Endothelial cell of umbilical vein (primary cell): ENCODE measurements at regions not wholly inside any gene's neighbourhood (a gene's known extent, or its start where the extent isn't known, plus 50 kb on each side); places are given as distances from the start of the nearest gene placed in this dataset.

Experiments
- BruUV-seq: library from RNA; stranded (reverse); fragments of 400-500 nt; replicated peaks from 2 replicates; lab custom pipeline; 2021; lab: Mats Ljungman, UMichigan
- CTCF ChIA-PET: fragments of 300-600, 350-600 bp; sonication (Branson Sonifier 250); formaldehyde crosslinking; loops from one replicate; lab custom pipeline; 2021; ENCODE audit warnings: antibody characterized with exemption, inconsistent platforms; lab: Charles Lee
- POLR2A ChIA-PET: fragments of 300-600, 350-600 bp; sonication (Branson Sonifier 250); formaldehyde crosslinking; loops from one replicate; lab custom pipeline; 2021; ENCODE audit warnings: antibody characterized with exemption, inconsistent platforms; lab: Charles Lee
- DNase-seq: peaks from one replicate; pipeline ENCODE4 v3.0.0-alpha.2; 2011; ENCODE audit warnings: low read depth, low spot score
- FAIRE-seq: peaks from 2 replicates; lab custom pipeline; 2011; peaks lifted over from hg19 to GRCh38; lab: Jason Lieb, UNC
- H2AFZ ChIP-seq: 2 replicates; pipeline ENCODE4 v1.6.0; 2012; ENCODE audit warnings: low read depth, low read length, control low read depth, inconsistent platforms
- H3K27ac ChIP-seq: 2 replicates; pipeline ENCODE4 v1.5.1; 2011; ENCODE audit warnings: low read depth, mild to moderate bottlenecking, control low read depth, low read length, moderate library complexity; ENCODE audit not compliant: insufficient read depth
- H3K27me3 ChIP-seq, 2 experiments: 2 replicates each; pipeline versions ENCODE4 v1.6.0 to v1.6.1; 2011; ENCODE audit warnings: low read length in 2 of 2, mixed read lengths in 1 of 2; ENCODE audit not compliant: control insufficient read depth in 2 of 2, insufficient read depth in 2 of 2
- H3K36me3 ChIP-seq, 2 experiments: 2 replicates in 1 of 2; 3 replicates in 1 of 2; pipeline ENCODE4 v1.5.1; 2011; ENCODE audit warnings: low read length in 2 of 2, mild to moderate bottlenecking in 1 of 2, moderate library complexity in 1 of 2; ENCODE audit not compliant: control insufficient read depth in 2 of 2, insufficient read depth in 2 of 2; ENCODE audit errors: extremely low read depth in 1 of 2
- H3K4me1 ChIP-seq: 3 replicates; pipeline ENCODE4 v1.5.1; 2011; ENCODE audit warnings: mild to moderate bottlenecking, low read length; ENCODE audit not compliant: control insufficient read depth, insufficient read depth; ENCODE audit errors: extremely low read depth
- H3K4me2 ChIP-seq: 2 replicates; pipeline ENCODE4 v1.6.1; 2011; ENCODE audit warnings: low read length, control low read depth, mixed read lengths; ENCODE audit not compliant: insufficient read depth
- H3K4me3 ChIP-seq, 3 experiments: fragments of 200-600 bp in 1 of 3; sonication (generic), shearing (Covaris generic) in 1 of 3; replicated peaks in 1 of 3; 2 replicates each; pipeline ENCODE4 v1.5.1; 2011 to 2016; ENCODE audit warnings: control low read depth in 3 of 3, low read length in 3 of 3, mild to moderate bottlenecking in 2 of 3, inconsistent platforms in 1 of 3, low read depth in 1 of 3, moderate library complexity in 1 of 3; ENCODE audit not compliant: insufficient read depth in 1 of 3
- H3K79me2 ChIP-seq: 2 replicates; pipeline ENCODE4 v1.6.0; 2012; ENCODE audit warnings: low read length, inconsistent platforms; ENCODE audit not compliant: control insufficient read depth, insufficient read depth
- H3K9ac ChIP-seq: replicated peaks from 2 replicates; pipeline ENCODE3; 2011; ENCODE audit warnings: low read length, control low read depth; ENCODE audit not compliant: insufficient read depth; ENCODE audit errors: extremely low read depth
- H3K9me1 ChIP-seq: replicated peaks from 3 replicates; pipeline ENCODE4 v1.6.0; 2011; ENCODE audit warnings: mild to moderate bottlenecking, low read length; ENCODE audit not compliant: control insufficient read depth, insufficient read depth; ENCODE audit errors: extremely low read depth
- H3K9me3 ChIP-seq: replicated peaks from 2 replicates; pipeline ENCODE4 v1.5.1; 2012; ENCODE audit warnings: low read length, inconsistent platforms; ENCODE audit not compliant: control insufficient read depth, insufficient read depth
- H4K20me1 ChIP-seq: replicated peaks from 2 replicates; pipeline ENCODE3; 2011; ENCODE audit warnings: mild to moderate bottlenecking, low read length; ENCODE audit not compliant: control insufficient read depth, insufficient read depth; ENCODE audit errors: extremely low read depth
- FOS ChIP-seq: IDR thresholded peaks from 2 replicates; pipeline ENCODE4 v1.6.1; 2011; ENCODE audit warnings: mild to moderate bottlenecking, low read length, moderate library complexity, borderline replicate concordance; ENCODE audit not compliant: insufficient read depth
- GATA2 ChIP-seq: IDR thresholded peaks from 2 replicates; pipeline ENCODE4 v1.7.0; 2011; ENCODE audit warnings: low read depth, mild to moderate bottlenecking, moderate library complexity, mixed read lengths, low read length; ENCODE audit not compliant: insufficient read length, insufficient read depth
- JUN ChIP-seq: IDR thresholded peaks from 2 replicates; pipeline ENCODE4 v1.6.1; 2011; ENCODE audit warnings: borderline replicate concordance, low read depth; ENCODE audit not compliant: insufficient read length, insufficient read depth
- POLR2A ChIP-seq: IDR thresholded peaks from 2 replicates; pipeline ENCODE4 v1.6.1; 2012; ENCODE audit warnings: low read depth, mild to moderate bottlenecking, control low read depth, low read length
- POLR2AphosphoS5 ChIP-seq: IDR thresholded peaks from 2 replicates; pipeline ENCODE4 v1.6.1; 2012; ENCODE audit warnings: low read depth, mild to moderate bottlenecking, control low read depth, low read length, moderate library complexity; ENCODE audit not compliant: insufficient read depth
- dilution Hi-C: fragments of 300-500 bp; cut with MboI; formaldehyde crosslinking; loops from one replicate; pipeline ENCODE4 v1.15.0; 2019; ENCODE audit warnings: low sequenced_read_pairs; ENCODE audit not compliant: extremely low pct_ligation_motif_present
- intact Hi-C: fragments of 100-400 bp; cut with micrococcal nuclease; formaldehyde crosslinking; loops from one replicate; pipeline ENCODE4 v1.10.0; 2022

DNA sequence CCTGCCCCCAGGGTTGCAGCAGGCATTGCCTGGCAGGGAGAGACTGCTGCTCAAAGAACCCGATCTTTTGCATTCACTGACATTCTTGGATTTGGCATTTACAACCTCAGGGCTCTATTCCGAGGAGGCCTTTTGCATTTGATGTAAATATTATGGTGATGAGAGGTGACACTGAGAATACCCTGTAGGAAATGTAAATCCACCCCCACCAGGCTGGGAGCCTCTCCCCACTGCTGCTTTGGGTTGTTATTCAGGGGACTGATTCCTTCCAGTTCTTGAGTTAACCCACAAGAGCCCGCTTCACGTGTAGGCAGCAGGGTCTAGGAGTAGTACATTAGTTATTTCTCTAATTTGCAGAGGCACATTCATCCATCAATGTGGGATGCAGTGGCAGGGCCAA lies 55.5 kb upstream of the ARAP3 start:
- CTCF ChIA-PET: interaction anchor here (1.3 to 1.6 kb wide), 2 partner anchors 18 to 141 kb away, joined by 5 to 6 read pairs; partner anchors contain the start of gene PCDH1
- TF ChIP-seq POLR2AphosphoS5 (no peak), GATA2 (no peak)
- Histone ChIP-seq H3K36me3 (no peaks in the 10 kb centered on the region), H3K4me3 (no peak overlapping the region), H4K20me1 (no peaks in the 10 kb centered on the region), H2AFZ (no peak overlapping the region), H3K9me1 (no peaks in the 10 kb centered on the region), H3K27me3 (peaks cover 8 to 11% of the 10 kb centered on the region in 2 experiments), H3K9ac (no peak overlapping the region), H3K9me3 (no peaks in the 10 kb centered on the region), H3K4me1 (no peaks in the 10 kb centered on the region), H3K4me2 (no peak overlapping the region), H3K79me2 (no peaks in the 10 kb centered on the region), H3K27ac (no peak overlapping the region)
- intact Hi-C loops: no loop called here
- dilution Hi-C loops: loop anchor here (25.0 kb wide), 1 partner anchor 150 kb away; the partner anchor contains the start of gene PCDH1
- FAIRE-seq (no peak), DNase-seq (no peak)
- POLR2A ChIA-PET: no interaction called here
- BruUV-seq: no TSS peak

DNA sequence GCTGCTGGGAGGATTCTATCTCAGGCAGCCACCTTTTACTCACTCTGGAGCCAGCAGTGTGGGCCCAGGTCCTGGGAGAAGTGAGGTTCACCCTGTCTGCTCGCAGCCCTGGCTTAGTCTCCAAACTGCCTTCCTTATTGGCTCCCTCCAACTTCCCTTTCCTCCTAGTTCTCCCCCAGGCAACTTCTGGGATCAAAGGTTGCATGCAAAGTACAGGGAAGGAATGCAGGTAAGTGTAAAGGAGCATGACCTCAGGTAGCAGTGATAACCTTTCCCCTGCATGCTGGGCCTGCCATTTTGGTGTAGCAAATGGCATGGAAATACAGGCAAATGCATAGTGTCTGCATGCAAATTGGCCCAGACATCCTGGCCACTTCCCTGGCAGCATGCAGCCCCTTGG lies 53.8 kb upstream of the ARAP3 start:
- Histone ChIP-seq H3K4me1 (no peaks in the 10 kb centered on the region), H3K4me2 (no peak overlapping the region), H4K20me1 (no peaks in the 10 kb centered on the region), H3K27me3 (peaks cover 8 to 11% of the 10 kb centered on the region in 2 experiments), H3K9me3 (no peaks in the 10 kb centered on the region), H3K27ac (no peak overlapping the region), H3K9me1 (no peaks in the 10 kb centered on the region), H2AFZ (no peak overlapping the region), H3K79me2 (no peaks in the 10 kb centered on the region), H3K36me3 (no peaks in the 10 kb centered on the region), H3K9ac (no peak overlapping the region), H3K4me3 (no peak overlapping the region)
- no peak for TF ChIP-seq POLR2A
- TF ChIP-seq POLR2AphosphoS5: no peak
- no peak for TF ChIP-seq FOS
- TF ChIP-seq JUN: no peak
- DNase-seq (no peak), FAIRE-seq (no peak)
- intact Hi-C loops (loop anchor here (1.0 kb wide), 1 partner anchor 7 kb away; no protein-coding TSS in a partner anchor), dilution Hi-C loops (loop anchor here (25.0 kb wide), 1 partner anchor 151 kb away; the partner anchor contains the start of gene PCDH1)
- BruUV-seq: no TSS peak
- CTCF ChIA-PET: interaction anchor here (1.6 kb wide), 1 partner anchor 143 kb away, joined by 5 read pairs; the partner anchor contains the start of gene PCDH1
- POLR2A ChIA-PET: no interaction called here
